ENCODE measurements at regions not wholly inside any gene's neighbourhood (a gene's known extent, or its start where the extent isn't known, plus 50 kb on each side); places are given as distances from the start of the nearest gene placed in this dataset.

DNA sequence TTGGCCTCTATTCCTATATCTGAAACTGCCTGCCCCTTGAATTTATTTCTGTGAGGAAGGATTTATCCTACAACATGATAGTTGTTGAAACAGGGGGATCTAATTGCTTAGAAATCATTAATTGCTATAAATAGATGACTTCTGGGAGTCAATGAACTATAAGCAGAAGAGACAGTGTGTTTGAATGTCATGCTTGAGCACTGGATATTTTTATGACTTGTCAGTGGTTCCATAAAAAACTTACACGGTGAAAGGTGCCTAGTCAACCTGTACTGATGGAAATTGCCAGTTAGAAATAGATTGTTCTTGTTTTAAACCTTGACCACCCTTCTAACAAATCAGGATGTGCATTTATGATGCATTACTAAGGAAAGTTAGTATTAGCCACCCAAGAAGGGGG lies 306.9 kb upstream of the PPARGC1A start:
- Histone ChIP-seq H3K4me2 (ENCODE audit: low read length) (no peak overlapping the region), H2AFZ (ENCODE audit: low read length) (no peak overlapping the region), H3K4me1 (ENCODE audit: insufficient read depth, low read length) (no peaks in the 10 kb centered on the region), H4K20me1 (ENCODE audit: low read length) (no peaks in the 10 kb centered on the region), H3K9me3 (ENCODE audit: low read length) (no peaks in the 10 kb centered on the region), H3K27me3 (ENCODE audit: low read length) (no peaks in the 10 kb centered on the region), H3K4me3 (ENCODE audit: low read length) (no peak overlapping the region), H3K9me2 (replicated peaks; ENCODE audit: low read length) (no peaks in the 10 kb centered on the region), H3K36me3 (ENCODE audit: low read depth, low read length) (no peaks in the 10 kb centered on the region), H3F3A (ENCODE audit: low read length, unreplicated experiment) (no peaks in the 10 kb centered on the region), H3K9ac (ENCODE audit: low read length) (no peak overlapping the region), H3K79me2 (ENCODE audit: low read length) (no peaks in the 10 kb centered on the region), H3K27ac (ENCODE audit: low read length) (no peak overlapping the region)
- BruUV-seq (replicated peaks), result no TSS peak
- CTCF ChIA-PET, result no interaction called here
- POLR2A ChIA-PET (ENCODE audit: unreplicated experiment), result no interaction called here
- no peak for DNase-seq
- TF ChIP-seq EZH2phosphoT487 (IDR thresholded peaks at IDR 0.05; ENCODE audit: borderline replicate concordance, low read length) (no peak), EZH2 (IDR thresholded peaks at IDR 0.05; ENCODE audit: low read length, unreplicated experiment) (no peak)
- TF ChIP-seq, protein P1, sequence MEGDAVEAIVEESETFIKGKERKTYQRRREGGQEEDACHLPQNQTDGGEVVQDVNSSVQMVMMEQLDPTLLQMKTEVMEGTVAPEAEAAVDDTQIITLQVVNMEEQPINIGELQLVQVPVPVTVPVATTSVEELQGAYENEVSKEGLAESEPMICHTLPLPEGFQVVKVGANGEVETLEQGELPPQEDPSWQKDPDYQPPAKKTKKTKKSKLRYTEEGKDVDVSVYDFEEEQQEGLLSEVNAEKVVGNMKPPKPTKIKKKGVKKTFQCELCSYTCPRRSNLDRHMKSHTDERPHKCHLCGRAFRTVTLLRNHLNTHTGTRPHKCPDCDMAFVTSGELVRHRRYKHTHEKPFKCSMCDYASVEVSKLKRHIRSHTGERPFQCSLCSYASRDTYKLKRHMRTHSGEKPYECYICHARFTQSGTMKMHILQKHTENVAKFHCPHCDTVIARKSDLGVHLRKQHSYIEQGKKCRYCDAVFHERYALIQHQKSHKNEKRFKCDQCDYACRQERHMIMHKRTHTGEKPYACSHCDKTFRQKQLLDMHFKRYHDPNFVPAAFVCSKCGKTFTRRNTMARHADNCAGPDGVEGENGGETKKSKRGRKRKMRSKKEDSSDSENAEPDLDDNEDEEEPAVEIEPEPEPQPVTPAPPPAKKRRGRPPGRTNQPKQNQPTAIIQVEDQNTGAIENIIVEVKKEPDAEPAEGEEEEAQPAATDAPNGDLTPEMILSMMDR (conservative IDR thresholded peaks at IDR 0.05; ENCODE audit: low read depth, low read length), result no peak
- intact Hi-C loops (cut with micrococcal nuclease), result no loop called here
- no peak for ATAC-seq

DNA sequence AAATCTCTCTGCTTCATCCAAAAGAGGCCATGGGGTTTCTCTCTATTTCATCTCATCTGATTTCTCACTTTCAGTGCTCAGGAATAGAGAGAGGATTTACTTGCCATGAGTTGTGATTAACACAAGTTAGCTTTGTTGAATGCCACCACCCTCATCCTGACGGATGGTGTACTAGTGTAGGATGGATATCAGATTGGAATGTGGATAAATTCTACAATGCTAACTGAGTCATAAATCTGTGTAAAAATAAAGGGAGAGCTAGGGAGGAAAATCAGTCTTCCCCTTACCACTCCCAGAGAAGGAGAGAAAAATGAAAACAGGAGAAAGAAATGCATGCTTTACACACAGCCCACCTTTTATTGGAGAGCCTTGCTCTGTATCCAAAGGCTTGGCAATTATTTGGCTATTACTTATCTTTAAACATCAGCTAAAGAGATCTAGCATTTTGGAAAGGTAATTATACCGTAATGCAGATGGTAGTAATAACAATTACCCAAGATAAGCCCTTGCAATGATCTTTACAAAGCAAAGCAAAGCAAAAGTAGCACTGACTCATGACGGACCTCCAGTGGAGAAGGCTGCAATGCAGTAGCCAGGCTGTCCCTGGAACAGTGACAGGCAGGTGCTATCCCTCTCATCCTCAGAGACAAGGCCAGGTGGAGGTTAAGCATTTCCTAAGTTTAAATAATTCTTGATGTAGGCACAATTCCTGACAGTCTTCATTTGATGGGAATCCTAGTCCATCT lies 306.3 kb upstream of the PPARGC1A start:
- H3K9ac ChIP-seq (ENCODE audit: low read length), result no peak overlapping the region
- POLR2A ChIA-PET (ENCODE audit: unreplicated experiment), result no interaction called here
- no peaks in the 10 kb centered on the region for H3F3A ChIP-seq (ENCODE audit: low read length, unreplicated experiment)
- no peak for ATAC-seq
- no peak overlapping the region for H3K27ac ChIP-seq (ENCODE audit: low read length)
- no peak for DNase-seq
- no peaks in the 10 kb centered on the region for H4K20me1 ChIP-seq (ENCODE audit: low read length)
- H2AFZ ChIP-seq (ENCODE audit: low read length), result no peak overlapping the region
- H3K9me3 ChIP-seq (ENCODE audit: low read length), result no peaks in the 10 kb centered on the region
- H3K4me1 ChIP-seq (ENCODE audit: insufficient read depth, low read length), result no peaks in the 10 kb centered on the region
- CTCF ChIA-PET, result no interaction called here
- H3K27me3 ChIP-seq (ENCODE audit: low read length), result 0 out of 2 replicates have a peak, but pooled peaks cover 2% of the 10 kb centered on the region
- no peaks in the 10 kb centered on the region for H3K36me3 ChIP-seq (ENCODE audit: low read depth, low read length)
- H3K4me3 ChIP-seq (ENCODE audit: low read length), result no peak overlapping the region
- intact Hi-C loops (cut with micrococcal nuclease), result no loop called here
- TF ChIP-seq EZH2phosphoT487 (IDR thresholded peaks at IDR 0.05; ENCODE audit: borderline replicate concordance, low read length), result no peak
- TF ChIP-seq, protein P1 (conservative IDR thresholded peaks at IDR 0.05; ENCODE audit: low read depth, low read length), result no peak
- no peak for TF ChIP-seq EZH2 (IDR thresholded peaks at IDR 0.05; ENCODE audit: low read length, unreplicated experiment)
- no peaks in the 10 kb centered on the region for H3K79me2 ChIP-seq (ENCODE audit: low read length)
- no peaks in the 10 kb centered on the region for H3K9me2 ChIP-seq (replicated peaks; ENCODE audit: low read length)
- no peak overlapping the region for H3K4me2 ChIP-seq (ENCODE audit: low read length)
- no TSS peak for BruUV-seq (replicated peaks)

DNA sequence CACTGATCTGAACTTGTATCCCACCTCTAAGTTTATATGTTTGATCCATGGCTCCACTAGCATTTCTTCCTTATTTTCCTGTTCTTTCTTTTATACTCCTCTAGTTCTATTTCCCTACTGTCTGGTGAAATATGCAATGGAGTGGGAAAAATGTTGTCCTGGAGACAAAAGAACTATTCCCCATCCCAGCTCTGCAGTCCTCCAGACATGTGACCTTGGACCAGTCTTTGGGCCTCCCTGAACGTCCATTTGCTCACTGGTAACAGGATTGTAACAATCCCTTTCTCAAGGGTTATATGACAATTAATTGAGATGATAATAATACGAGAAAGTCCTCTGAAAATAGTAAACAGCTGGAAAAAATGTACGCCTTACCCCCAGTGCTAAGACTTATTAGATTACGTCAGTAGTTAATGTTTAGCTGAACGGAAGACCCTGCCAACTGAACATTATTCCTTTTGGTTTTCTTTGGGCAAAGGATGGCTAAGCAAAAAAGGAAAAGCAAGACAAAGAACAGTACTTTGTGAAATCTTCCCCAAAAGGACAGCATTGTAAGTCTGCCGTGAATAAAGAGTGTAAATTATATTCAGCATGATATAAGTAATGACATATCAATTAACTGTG lies 302.3 kb upstream of the PPARGC1A start:
- Histone ChIP-seq H3K4me2 (ENCODE audit: low read length) (no peak overlapping the region), H3F3A (ENCODE audit: low read length, unreplicated experiment) (no peaks in the 10 kb centered on the region), H3K4me3 (ENCODE audit: low read length) (no peak overlapping the region), H2AFZ (ENCODE audit: low read length) (no peak overlapping the region), H3K36me3 (ENCODE audit: low read depth, low read length) (no peaks in the 10 kb centered on the region), H4K20me1 (ENCODE audit: low read length) (no peaks in the 10 kb centered on the region), H3K9ac (ENCODE audit: low read length) (no peak overlapping the region), H3K9me2 (replicated peaks; ENCODE audit: low read length) (no peaks in the 10 kb centered on the region), H3K4me1 (ENCODE audit: insufficient read depth, low read length) (no peaks in the 10 kb centered on the region), H3K27ac (ENCODE audit: low read length) (no peak overlapping the region), H3K9me3 (ENCODE audit: low read length) (no peaks in the 10 kb centered on the region), H3K27me3 (ENCODE audit: low read length) (0 out of 2 replicates have a peak, but pooled peaks cover 6% of the 10 kb centered on the region), H3K79me2 (ENCODE audit: low read length) (no peaks in the 10 kb centered on the region)
- CTCF ChIA-PET, result no interaction called here
- no TSS peak for BruUV-seq (replicated peaks)
- ATAC-seq (no peak), DNase-seq (no peak)
- TF ChIP-seq EZH2phosphoT487 (IDR thresholded peaks at IDR 0.05; ENCODE audit: borderline replicate concordance, low read length), result no peak
- intact Hi-C loops (cut with micrococcal nuclease), result no loop called here
- POLR2A ChIA-PET (ENCODE audit: unreplicated experiment), result no interaction called here
